ENCODE measurements at regions not wholly inside any gene's neighbourhood (a gene's known extent, or its start where the extent isn't known, plus 50 kb on each side); places are given as distances from the start of the nearest gene placed in this dataset.

GRCh38 chrX:87064502-87064901 lies 453.1 kb upstream of the KLHL4 start:
- DNase-seq (ENCODE audit: low spot score): no peak
- in situ Hi-C loops (cut with MboI; ENCODE audit: low sequenced_read_pairs, unreplicated experiment): no loop called here
- no peak for TF ChIP-seq CTCF (IDR thresholded peaks at IDR 0.05; ENCODE audit: borderline replicate concordance, control extremely low read depth, extremely low read depth, insufficient read depth, missing control alignments)

GRCh38 chrX:87067795-87068369 lies 449.7 kb upstream of the KLHL4 start:
- TF ChIP-seq CTCF (IDR thresholded peaks at IDR 0.05; ENCODE audit: borderline replicate concordance, control extremely low read depth, extremely low read depth, insufficient read depth, missing control alignments): no peak
- peak; percentile 9 for DNase-seq (ENCODE audit: low spot score)
- in situ Hi-C loops (cut with MboI; ENCODE audit: low sequenced_read_pairs, unreplicated experiment): no loop called here

GRCh38 chrX:87078231-87078630 lies 439.4 kb upstream of the KLHL4 start:
- DNase-seq (ENCODE audit: low spot score): no peak
- TF ChIP-seq CTCF (IDR thresholded peaks at IDR 0.05; ENCODE audit: borderline replicate concordance, control extremely low read depth, extremely low read depth, insufficient read depth, missing control alignments): no peak
- in situ Hi-C loops (cut with MboI; ENCODE audit: low sequenced_read_pairs, unreplicated experiment): no loop called here

- no peak for TF ChIP-seq CTCF (IDR thresholded peaks at IDR 0.05; ENCODE audit: borderline replicate concordance, control extremely low read depth, extremely low read depth, insufficient read depth, missing control alignments)
- in situ Hi-C loops (cut with MboI; ENCODE audit: low sequenced_read_pairs, unreplicated experiment): no loop called here
- DNase-seq (ENCODE audit: low spot score): no peak
Measured at GRCh38 chrX:87098477-87098876, 419.1 kb upstream of the KLHL4 start.

- in situ Hi-C loops (cut with MboI; ENCODE audit: low sequenced_read_pairs, unreplicated experiment): no loop called here
- TF ChIP-seq CTCF (IDR thresholded peaks at IDR 0.05; ENCODE audit: borderline replicate concordance, control extremely low read depth, extremely low read depth, insufficient read depth, missing control alignments): no peak
- DNase-seq (ENCODE audit: low spot score): no peak
Measured at GRCh38 chrX:87105131-87105530, 412.5 kb upstream of the KLHL4 start.

GRCh38 chrX:87110142-87110541 lies 407.5 kb upstream of the KLHL4 start:
- in situ Hi-C loops (cut with MboI; ENCODE audit: low sequenced_read_pairs, unreplicated experiment): no loop called here
- no peak for DNase-seq (ENCODE audit: low spot score)
- no peak for TF ChIP-seq CTCF (IDR thresholded peaks at IDR 0.05; ENCODE audit: borderline replicate concordance, control extremely low read depth, extremely low read depth, insufficient read depth, missing control alignments)

Measured in GM13976 (cell line).